Stomach (tissue), 8 donors: ENCODE measurements at regions not wholly inside any gene's neighbourhood (a gene's known extent, or its start where the extent isn't known, plus 50 kb on each side); places are given as distances from the start of the nearest gene placed in this dataset.

ENCODE experiments used
- DNase-seq, 2 donors: peaks; one replicate each; pipeline versions ENCODE4 v3.0.0 to v3.0.0-alpha.2; 2013 to 2019
- H3K27ac ChIP-seq, 5 donors: fragments of 200-600 bp in 4 of 5; sonication (generic) in 4 of 5; one replicate each; pipeline ENCODE4 v1.5.1; 2013 to 2019; ENCODE audit warnings: mild to moderate bottlenecking in 1 of 5, moderate library complexity in 1 of 5
- H3K27me3 ChIP-seq, 3 donors: fragments of 200-600 bp; sonication (generic); one replicate each; pipeline ENCODE4 v1.5.1; 2017 to 2019; ENCODE audit warnings: mixed run types in 1 of 3
- H3K36me3 ChIP-seq, 4 donors: fragments of 200-600 bp; sonication (generic); 1 replicate in 3 of 4; 2 replicates in 1 of 4; pipeline ENCODE4 v1.5.1; 2016 to 2019
- H3K4me1 ChIP-seq, 4 donors: fragments of 200-600 bp; sonication (generic); one replicate each; pipeline ENCODE4 v1.5.1; 2016 to 2019
- H3K4me3 ChIP-seq, 4 donors: fragments of 200-600 bp; sonication (generic) in 3 of 4; one replicate each; pipeline ENCODE4 v1.5.1; 2016 to 2019; ENCODE audit warnings: mild to moderate bottlenecking in 1 of 4
- H3K9me3 ChIP-seq, 4 donors: fragments of 200-600 bp; sonication (generic); one replicate each; pipeline ENCODE4 v1.5.1; 2016 to 2019
- CTCF ChIP-seq, 7 experiments: fragments of 450-650 bp in 4 of 7; fragments of 200-600 bp in 3 of 7; sonication (generic) in 3 of 7; IDR thresholded peaks; one replicate each; pipeline ENCODE4 v1.5.1; 2016 to 2019; ENCODE audit warnings: antibody characterized with exemption in 7 of 7, control low read depth in 2 of 7, mild to moderate bottlenecking in 1 of 7
- EP300 ChIP-seq: sonication (generic); formaldehyde crosslinking; IDR thresholded peaks from one replicate; pipeline ENCODE4 v1.6.1; 2017; ENCODE audit warnings: antibody characterized with exemption
- POLR2A ChIP-seq, 4 donors: fragments of 450-650 bp; IDR thresholded peaks; one replicate each; pipeline ENCODE4 v1.6.1; 2016; ENCODE audit warnings: antibody characterized with exemption in 4 of 4, control low read depth in 2 of 4, mild to moderate bottlenecking in 1 of 4, moderate library complexity in 1 of 4
- POLR2AphosphoS5 ChIP-seq, 3 donors: sonication (generic); formaldehyde crosslinking; IDR thresholded peaks; one replicate each; pipeline ENCODE4 v1.6.1; 2016; ENCODE audit warnings: antibody characterized with exemption in 3 of 3
- WGBS, 5 donors: extraction: QIAGEN DNeasy Blood & Tissue Kit in 3 of 5; methylation state at CpG; one replicate each; pipeline versions ENCODE4 v1.1.5 to v1.1.7; 2013 to 2018; 5-methylcytosine and 5-hydroxymethylcytosine counted together
- intact Hi-C: fragments of 100-400 bp; cut with DNase I; formaldehyde crosslinking; loops from one replicate; pipeline ENCODE4 v1.15.1; 2023; ENCODE audit warnings: low total_unique reads
- donor health status: healthy with polysubstance abuse.
- donor health status: Bipolar disorder and iron deficiency.
- donor health status: healthy.

GRCh38 chr15:97483232-97483631 is 477.3 kb upstream of the ARRDC4 start:
- 74 to 95% (median 94%) methylated on average over 21 of the region's 21 CpGs for WGBS, 5 donors
- no peaks in the 10 kb centered on the region for H3K27me3 ChIP-seq
- H3K4me3 ChIP-seq = no peak overlapping the region
- no peaks in the 10 kb centered on the region for H3K36me3 ChIP-seq
- H3K27ac ChIP-seq = no peak overlapping the region
- no peak for DNase-seq
- H3K9me3 ChIP-seq = peaks cover 0 to 17% (median 6%) of the 10 kb centered on the region in 4 donors
- H3K4me1 ChIP-seq = no peaks in the 10 kb centered on the region
- intact Hi-C loops = no loop called here
- TF ChIP-seq CTCF (IDR thresholded peaks at IDR 0.05) (no peak), POLR2A (IDR thresholded peaks at IDR 0.05) (no peak), POLR2AphosphoS5 (IDR thresholded peaks at IDR 0.05) (no peak), EP300 (no peak)

GRCh38 chr15:97490429-97490828 is 470.1 kb upstream of the ARRDC4 start:
- DNase-seq = no peak
- no peak overlapping the region for H3K27ac ChIP-seq
- no peaks in the 10 kb centered on the region for H3K27me3 ChIP-seq
- WGBS, 5 donors = 56 to 65% (median 57%) methylated on average over 4 of the region's 4 CpGs
- H3K4me3 ChIP-seq = no peak overlapping the region
- TF ChIP-seq POLR2A (IDR thresholded peaks at IDR 0.05) = no peak
- TF ChIP-seq CTCF (IDR thresholded peaks at IDR 0.05) = no peak
- TF ChIP-seq POLR2AphosphoS5 (IDR thresholded peaks at IDR 0.05) = no peak
- TF ChIP-seq EP300 = no peak
- intact Hi-C loops = no loop called here
- H3K9me3 ChIP-seq = no peaks in the 10 kb centered on the region
- no peaks in the 10 kb centered on the region for H3K4me1 ChIP-seq
- H3K36me3 ChIP-seq = no peaks in the 10 kb centered on the region

GRCh38 chr15:97501291-97501690 is 459.2 kb upstream of the ARRDC4 start:
- TF ChIP-seq CTCF (IDR thresholded peaks at IDR 0.05) (no peak), POLR2AphosphoS5 (IDR thresholded peaks at IDR 0.05) (no peak), EP300 (no peak), POLR2A (IDR thresholded peaks at IDR 0.05) (no peak)
- peak in 1 of 2 donors; percentile 15 for DNase-seq
- H3K4me3 ChIP-seq = no peak overlapping the region
- no peaks in the 10 kb centered on the region for H3K27me3 ChIP-seq
- WGBS, 5 donors = 75 to 93% (median 82%) methylated on average over 1 of the region's 1 CpG
- no peaks in the 10 kb centered on the region for H3K4me1 ChIP-seq
- H3K36me3 ChIP-seq = no peaks in the 10 kb centered on the region
- H3K9me3 ChIP-seq = no peaks in the 10 kb centered on the region
- no peak overlapping the region for H3K27ac ChIP-seq
- intact Hi-C loops = no loop called here

- intact Hi-C loops = no loop called here
- no peak overlapping the region for H3K27ac ChIP-seq
- 41 to 56% (median 47%) methylated on average over 2 of the region's 2 CpGs for WGBS, 5 donors
- no peaks in the 10 kb centered on the region for H3K9me3 ChIP-seq
- DNase-seq = no peak
- TF ChIP-seq CTCF (IDR thresholded peaks at IDR 0.05) (no peak), POLR2A (IDR thresholded peaks at IDR 0.05) (no peak), EP300 (no peak)
- no peaks in the 10 kb centered on the region for H3K36me3 ChIP-seq
- H3K4me1 ChIP-seq = no peaks in the 10 kb centered on the region
- no peaks in the 10 kb centered on the region for H3K27me3 ChIP-seq
- no peak overlapping the region for H3K4me3 ChIP-seq
Measured at GRCh38 chr15:97502038-97502437, 458.5 kb upstream of the ARRDC4 start.
